Lower leg skin (tissue), 3 donors: ENCODE measurements at regions not wholly inside any gene's neighbourhood (a gene's known extent, or its start where the extent isn't known, plus 50 kb on each side); places are given as distances from the start of the nearest gene placed in this dataset.

Experiments
- CTCF ChIP-seq, 3 donors: fragments of 450-650 bp; IDR thresholded peaks; one replicate each; pipeline ENCODE4 v1.5.1; 2016; ENCODE audit warnings: antibody characterized with exemption in 3 of 3, mild to moderate bottlenecking in 3 of 3, moderate library complexity in 2 of 3
- POLR2A ChIP-seq, 2 donors: fragments of 450-650 bp; IDR thresholded peaks; one replicate each; pipeline ENCODE4 v1.6.1; 2016 to 2017; ENCODE audit warnings: antibody characterized with exemption in 2 of 2, mild to moderate bottlenecking in 1 of 2, moderate library complexity in 1 of 2

GRCh38 chr6:42511803-42512422, 51.9 kb upstream of the UBR2 start:
- TF ChIP-seq CTCF (IDR thresholded peaks at IDR 0.05) = no peak
- TF ChIP-seq POLR2A (IDR thresholded peaks at IDR 0.05) = no peak
